ENCODE measurements at regions not wholly inside any gene's neighbourhood (a gene's known extent, or its start where the extent isn't known, plus 50 kb on each side); places are given as distances from the start of the nearest gene placed in this dataset.

GRCh38 chr1:38240618-38241017, 194.0 kb upstream of the POU3F1 start:
- no peaks in the 10 kb centered on the region for H3K4me1 ChIP-seq
- no peaks in the 10 kb centered on the region for H3K36me3 ChIP-seq (ENCODE audit: insufficient read depth in 1 of 2, low read depth in 1 of 2)
- DNase-seq (no peak), ATAC-seq (no peak)
- TF ChIP-seq, protein P1, sequence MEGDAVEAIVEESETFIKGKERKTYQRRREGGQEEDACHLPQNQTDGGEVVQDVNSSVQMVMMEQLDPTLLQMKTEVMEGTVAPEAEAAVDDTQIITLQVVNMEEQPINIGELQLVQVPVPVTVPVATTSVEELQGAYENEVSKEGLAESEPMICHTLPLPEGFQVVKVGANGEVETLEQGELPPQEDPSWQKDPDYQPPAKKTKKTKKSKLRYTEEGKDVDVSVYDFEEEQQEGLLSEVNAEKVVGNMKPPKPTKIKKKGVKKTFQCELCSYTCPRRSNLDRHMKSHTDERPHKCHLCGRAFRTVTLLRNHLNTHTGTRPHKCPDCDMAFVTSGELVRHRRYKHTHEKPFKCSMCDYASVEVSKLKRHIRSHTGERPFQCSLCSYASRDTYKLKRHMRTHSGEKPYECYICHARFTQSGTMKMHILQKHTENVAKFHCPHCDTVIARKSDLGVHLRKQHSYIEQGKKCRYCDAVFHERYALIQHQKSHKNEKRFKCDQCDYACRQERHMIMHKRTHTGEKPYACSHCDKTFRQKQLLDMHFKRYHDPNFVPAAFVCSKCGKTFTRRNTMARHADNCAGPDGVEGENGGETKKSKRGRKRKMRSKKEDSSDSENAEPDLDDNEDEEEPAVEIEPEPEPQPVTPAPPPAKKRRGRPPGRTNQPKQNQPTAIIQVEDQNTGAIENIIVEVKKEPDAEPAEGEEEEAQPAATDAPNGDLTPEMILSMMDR (IDR thresholded peaks at IDR 0.05), result no peak
- peaks cover 0 to 19% (median 0%) of the 10 kb centered on the region in 3 donors for H3K27me3 ChIP-seq (ENCODE audit: insufficient read depth in 3 of 3, low read length in 2 of 3)
- WGBS, 3 donors, result 95 to 100% (median 98%) methylated on average over 2 of the region's 2 CpGs
- intact Hi-C loops (cut with DNase I), result no loop called here
- H3K27ac ChIP-seq, result no peak overlapping the region
- no peak overlapping the region for H3K4me3 ChIP-seq
- no peaks in the 10 kb centered on the region for H3K9me3 ChIP-seq

DNA sequence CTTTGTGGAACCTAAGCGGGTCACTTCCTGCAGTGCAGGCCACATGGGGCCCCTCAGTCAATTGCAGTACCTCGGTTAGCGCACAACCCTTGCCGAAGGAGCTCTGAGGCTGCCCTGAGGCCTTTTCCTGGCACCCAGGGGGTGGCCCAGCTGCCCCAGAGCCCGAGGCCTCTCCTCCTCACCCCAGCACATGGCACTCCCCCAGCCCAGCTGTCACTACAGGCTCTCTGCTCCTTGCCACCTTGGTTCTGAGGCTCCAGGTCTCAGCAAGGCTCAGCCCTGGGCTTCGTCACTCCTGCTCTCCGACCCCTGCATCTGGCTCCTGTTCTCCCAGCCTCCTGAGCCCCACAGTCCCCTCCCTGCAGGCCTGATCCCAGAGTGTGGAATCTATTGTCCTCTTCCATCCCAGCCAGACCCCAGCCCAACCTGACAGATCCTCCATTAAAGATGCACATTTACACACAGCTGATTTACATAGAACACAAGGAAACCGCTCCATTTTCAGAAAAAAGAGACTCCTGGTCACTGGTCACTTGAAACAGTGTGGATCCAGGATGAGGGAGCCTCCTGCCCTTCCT, 192.8 kb upstream of the POU3F1 start:
- H3K36me3 ChIP-seq (ENCODE audit: insufficient read depth in 1 of 2, low read depth in 1 of 2), result no peaks in the 10 kb centered on the region
- intact Hi-C loops (cut with DNase I), result no loop called here
- no peak overlapping the region for H3K4me3 ChIP-seq
- H3K4me1 ChIP-seq, result no peaks in the 10 kb centered on the region
- no peak overlapping the region for H3K27ac ChIP-seq
- H3K9me3 ChIP-seq, result no peaks in the 10 kb centered on the region
- no peak for ATAC-seq
- TF ChIP-seq, protein P1 (IDR thresholded peaks at IDR 0.05), result no peak
- peaks cover 0 to 24% (median 0%) of the 10 kb centered on the region in 3 donors for H3K27me3 ChIP-seq (ENCODE audit: insufficient read depth in 3 of 3, low read length in 2 of 3)
- no peak for DNase-seq
- 75 to 84% (median 77%) methylated on average over 8 of the region's 8 CpGs for WGBS, 3 donors

- Histone ChIP-seq H3K4me3 (no peak overlapping the region), H3K27me3 (ENCODE audit: insufficient read depth in 3 of 3, low read length in 2 of 3) (peaks cover 0 to 24% (median 0%) of the 10 kb centered on the region in 3 donors), H3K9me3 (no peaks in the 10 kb centered on the region), H3K4me1 (no peaks in the 10 kb centered on the region), H3K36me3 (ENCODE audit: insufficient read depth in 1 of 2, low read depth in 1 of 2) (no peaks in the 10 kb centered on the region), H3K27ac (no peak overlapping the region)
- ATAC-seq (no peak), DNase-seq (no peak)
- 94 to 95% (median 94%) methylated on average over 5 of the region's 5 CpGs for WGBS, 3 donors
- intact Hi-C loops (cut with DNase I), result no loop called here
- TF ChIP-seq, protein P1 (IDR thresholded peaks at IDR 0.05), result no peak
Measured at GRCh38 chr1:38238294-38238693, 191.7 kb upstream of the POU3F1 start.

DNA sequence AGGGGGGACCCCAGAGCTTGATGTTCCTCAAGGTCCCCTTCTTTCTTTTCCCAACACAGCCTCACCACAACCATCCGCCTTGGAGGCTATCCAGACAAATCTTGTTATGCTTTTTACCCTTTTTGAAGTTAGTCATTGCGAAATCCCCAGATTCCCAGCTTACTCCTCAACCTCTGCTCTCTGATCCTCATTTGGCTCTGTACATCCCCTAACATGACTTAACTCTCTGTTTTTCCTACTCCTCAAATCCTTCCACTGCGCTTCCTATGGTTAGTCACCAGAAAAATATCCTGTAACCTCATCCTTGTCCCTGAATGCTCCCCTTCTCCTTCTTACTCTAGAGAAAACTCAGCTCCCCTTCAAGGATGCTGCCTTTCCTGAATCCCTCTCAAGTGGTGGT, 189.1 kb upstream of the POU3F1 start:
- WGBS, 3 donors, result 52 to 70% (median 57%) methylated on average over 3 of the region's 3 CpGs
- ATAC-seq (no peak), DNase-seq (no peak)
- Histone ChIP-seq H3K27ac (no peak overlapping the region), H3K9me3 (no peaks in the 10 kb centered on the region), H3K4me3 (no peak overlapping the region), H3K4me1 (no peaks in the 10 kb centered on the region), H3K27me3 (ENCODE audit: insufficient read depth in 3 of 3, low read length in 2 of 3) (peaks cover 0 to 24% (median 0%) of the 10 kb centered on the region in 3 donors), H3K36me3 (ENCODE audit: insufficient read depth in 1 of 2, low read depth in 1 of 2) (no peaks in the 10 kb centered on the region)
- intact Hi-C loops (cut with DNase I), result no loop called here
- TF ChIP-seq, protein P1 (IDR thresholded peaks at IDR 0.05), result no peak

DNA sequence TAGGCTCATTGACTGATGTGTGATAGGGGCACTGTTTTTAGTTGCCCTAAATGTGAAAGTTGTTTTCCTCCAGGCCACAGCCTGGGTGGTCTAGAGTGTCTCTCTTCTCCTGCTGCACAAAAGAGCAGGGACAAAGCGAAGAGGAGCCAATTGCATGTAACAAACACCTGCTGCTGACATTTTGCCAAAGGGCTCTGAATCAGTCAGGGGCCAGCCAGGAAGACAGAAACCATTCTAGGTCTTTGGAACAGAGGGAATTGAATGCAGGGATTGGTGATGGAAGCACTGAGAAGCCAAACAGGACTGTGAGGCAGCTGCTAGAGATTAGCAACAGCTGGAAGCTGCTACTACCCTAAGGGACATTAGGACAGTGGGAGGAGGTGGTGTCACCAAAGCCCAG, 185.3 kb upstream of the POU3F1 start:
- intact Hi-C loops (cut with DNase I), result no loop called here
- 33 to 53% (median 39%) methylated on average over 1 of the region's 1 CpG for WGBS, 3 donors

More for the DNA sequence above, 185.3 kb upstream of the POU3F1 start:
- Histone ChIP-seq H3K27me3 (ENCODE audit: insufficient read depth in 3 of 3, low read length in 2 of 3) (peaks cover 0 to 15% (median 0%) of the 10 kb centered on the region in 3 donors), H3K4me1 (no peaks in the 10 kb centered on the region), H3K27ac (no peak overlapping the region), H3K36me3 (ENCODE audit: insufficient read depth in 1 of 2, low read depth in 1 of 2) (no peaks in the 10 kb centered on the region), H3K9me3 (no peaks in the 10 kb centered on the region), H3K4me3 (no peak overlapping the region)
- ATAC-seq (no peak), DNase-seq (no peak)
- TF ChIP-seq, protein P1 (IDR thresholded peaks at IDR 0.05), result no peak

Data from psoas muscle (tissue), 7 donors.